Mononuclear cell (primary cell): ENCODE measurements at regions not wholly inside any gene's neighbourhood (a gene's known extent, or its start where the extent isn't known, plus 50 kb on each side); places are given as distances from the start of the nearest gene placed in this dataset.

Experiments used
- H3K27me3 ChIP-seq: 2 replicates; pipeline ENCODE4 v1.6.0; 2011; ENCODE audit warnings: low read length, control low read depth; ENCODE audit not compliant: insufficient read depth
- H3K4me1 ChIP-seq: 2 replicates; pipeline ENCODE4 v1.5.1; 2011; ENCODE audit warnings: mild to moderate bottlenecking, low read length, control low read depth; ENCODE audit not compliant: insufficient read depth
- H3K4me3 ChIP-seq: 2 replicates; pipeline ENCODE4 v1.5.1; 2011; ENCODE audit warnings: mild to moderate bottlenecking, low read length, moderate library complexity
- H3K9me3 ChIP-seq: 2 replicates; pipeline ENCODE4 v1.5.1; 2011; ENCODE audit warnings: low read depth, mild to moderate bottlenecking, control low read depth, low read length

- no peak overlapping the region for H3K4me3 ChIP-seq
- no peaks in the 10 kb centered on the region for H3K9me3 ChIP-seq
- no peaks in the 10 kb centered on the region for H3K4me1 ChIP-seq
- H3K27me3 ChIP-seq = no peaks in the 10 kb centered on the region
Observed at GRCh38 chr22:26977741-26978376, 320.5 kb downstream of the MIAT start.

DNA sequence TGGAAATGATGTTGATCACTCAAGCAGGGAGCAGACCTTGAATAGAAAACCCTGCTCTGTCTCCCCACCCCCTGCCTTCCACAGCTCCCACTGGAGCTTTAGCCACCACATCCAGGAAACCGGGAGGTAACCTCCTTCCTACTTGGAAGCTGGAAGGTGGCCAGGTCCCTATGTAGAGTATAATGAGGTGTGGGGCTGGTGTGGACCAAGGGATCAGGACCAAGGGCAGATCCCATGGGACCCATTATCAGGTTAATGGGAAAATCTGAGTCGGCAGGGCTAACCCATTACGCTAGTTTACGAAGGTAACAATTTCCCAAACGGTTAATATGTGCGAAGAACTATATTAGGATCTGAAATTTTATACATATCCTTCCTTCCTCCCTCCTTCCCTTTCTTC, 321.9 kb downstream of the MIAT start:
- no peak overlapping the region for H3K4me3 ChIP-seq
- no peaks in the 10 kb centered on the region for H3K9me3 ChIP-seq
- no peaks in the 10 kb centered on the region for H3K27me3 ChIP-seq
- H3K4me1 ChIP-seq = no peaks in the 10 kb centered on the region

- H3K27me3 ChIP-seq = no peaks in the 10 kb centered on the region
- no peaks in the 10 kb centered on the region for H3K4me1 ChIP-seq
- H3K9me3 ChIP-seq = no peaks in the 10 kb centered on the region
- no peak overlapping the region for H3K4me3 ChIP-seq
Observed at GRCh38 chr22:26981111-26981510, 323.7 kb downstream of the MIAT start.

DNA sequence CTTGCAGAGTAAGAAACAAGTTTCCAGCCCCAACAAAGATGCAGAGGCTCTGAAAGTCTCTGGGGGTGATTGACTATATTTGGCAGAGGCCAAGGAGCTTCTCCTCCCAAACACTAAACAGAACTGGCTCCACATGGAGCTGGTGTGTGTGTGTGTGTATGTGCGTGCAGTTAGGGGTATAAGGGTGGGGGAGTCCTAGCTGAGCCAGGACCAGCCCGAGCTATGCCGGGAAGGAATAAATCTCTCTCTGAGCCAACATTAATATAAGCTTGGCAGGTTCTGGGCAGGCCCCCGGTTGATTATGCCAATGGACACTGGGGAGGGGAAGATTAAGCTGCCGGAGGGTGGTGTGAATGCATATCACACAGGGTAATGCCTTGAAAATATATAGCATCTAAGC, 324.2 kb downstream of the MIAT start:
- Histone ChIP-seq H3K9me3 (no peaks in the 10 kb centered on the region), H3K4me3 (no peak overlapping the region), H3K4me1 (no peaks in the 10 kb centered on the region), H3K27me3 (no peaks in the 10 kb centered on the region)

GRCh38 chr22:26983311-26983710, 325.9 kb downstream of the MIAT start:
- Histone ChIP-seq H3K9me3 (no peaks in the 10 kb centered on the region), H3K4me1 (no peaks in the 10 kb centered on the region), H3K4me3 (no peak overlapping the region), H3K27me3 (no peaks in the 10 kb centered on the region)

DNA sequence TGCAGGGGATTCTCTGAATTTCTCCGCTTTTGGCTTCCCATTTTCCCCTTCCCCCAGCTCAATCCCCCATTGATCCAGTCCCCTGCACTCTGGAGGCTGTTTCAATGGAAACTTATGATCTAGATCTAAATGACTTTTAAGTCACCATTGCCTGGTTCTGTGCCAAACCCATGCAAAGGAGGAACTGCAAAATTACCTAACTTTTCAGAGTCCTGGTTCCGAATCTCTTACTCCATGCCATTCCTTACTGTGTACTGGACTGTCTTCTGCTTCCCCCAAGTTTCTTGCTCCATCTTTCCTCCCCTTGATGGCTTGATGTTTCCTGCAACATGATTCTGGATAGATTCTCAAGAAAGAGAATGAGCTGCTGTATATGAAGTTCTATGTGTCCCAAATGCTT, 327.8 kb downstream of the MIAT start:
- H3K4me1 ChIP-seq = no peaks in the 10 kb centered on the region
- no peaks in the 10 kb centered on the region for H3K9me3 ChIP-seq
- H3K27me3 ChIP-seq = no peaks in the 10 kb centered on the region

GRCh38 chr22:26985931-26986782, 328.8 kb downstream of the MIAT start:
- H3K4me1 ChIP-seq = no peaks in the 10 kb centered on the region
- H3K27me3 ChIP-seq = no peaks in the 10 kb centered on the region
- H3K4me3 ChIP-seq = no peak overlapping the region
- no peaks in the 10 kb centered on the region for H3K9me3 ChIP-seq

More for the DNA sequence above, 327.8 kb downstream of the MIAT start:
- no peak overlapping the region for H3K4me3 ChIP-seq

DNA sequence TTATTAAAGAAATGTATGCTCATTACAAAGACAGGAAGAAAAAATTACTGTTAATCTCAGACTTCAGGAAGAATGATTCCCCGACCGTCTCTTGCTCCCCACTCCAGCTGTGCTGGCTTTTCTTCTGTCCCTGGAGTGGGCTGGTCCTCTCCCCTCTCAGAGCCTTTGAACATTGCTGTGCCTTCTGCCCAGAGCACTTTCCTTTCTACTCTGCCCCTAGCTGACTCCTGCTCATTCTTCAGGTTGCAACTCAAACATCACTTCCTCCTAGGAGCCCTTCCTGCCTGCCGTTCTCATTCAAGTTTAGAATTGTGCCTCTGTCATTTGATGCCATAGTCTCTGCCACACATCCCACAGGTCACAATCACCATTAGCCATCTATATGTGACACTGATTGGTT, 329.5 kb downstream of the MIAT start:
- no peaks in the 10 kb centered on the region for H3K9me3 ChIP-seq
- no peak overlapping the region for H3K4me3 ChIP-seq
- no peaks in the 10 kb centered on the region for H3K4me1 ChIP-seq
- no peaks in the 10 kb centered on the region for H3K27me3 ChIP-seq

- Histone ChIP-seq H3K9me3 (no peaks in the 10 kb centered on the region), H3K27me3 (no peaks in the 10 kb centered on the region), H3K4me3 (no peak overlapping the region), H3K4me1 (no peaks in the 10 kb centered on the region)
Observed at GRCh38 chr22:26990503-26991189, 333.3 kb downstream of the MIAT start.

DNA sequence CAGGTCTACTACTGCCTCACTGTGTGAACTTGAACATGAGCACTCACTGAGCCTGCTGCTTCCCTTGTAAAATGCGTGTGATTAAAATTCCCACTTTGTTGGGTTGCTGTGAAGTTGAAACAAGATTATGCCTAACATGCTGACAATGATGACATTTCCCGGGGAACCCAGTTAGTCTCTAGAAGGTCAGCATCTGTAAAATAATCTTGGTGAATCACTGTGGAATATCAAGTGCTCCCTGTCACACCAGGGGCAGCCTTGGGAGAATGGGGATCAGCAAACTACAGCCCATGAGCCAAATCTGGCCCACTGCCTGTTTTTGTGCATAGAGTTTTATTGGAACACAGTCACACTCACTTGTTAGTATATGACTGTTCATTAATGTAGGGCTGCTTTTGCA, 335.2 kb downstream of the MIAT start:
- Histone ChIP-seq H3K9me3 (no peaks in the 10 kb centered on the region), H3K4me1 (no peaks in the 10 kb centered on the region), H3K4me3 (no peak overlapping the region), H3K27me3 (no peaks in the 10 kb centered on the region)

DNA sequence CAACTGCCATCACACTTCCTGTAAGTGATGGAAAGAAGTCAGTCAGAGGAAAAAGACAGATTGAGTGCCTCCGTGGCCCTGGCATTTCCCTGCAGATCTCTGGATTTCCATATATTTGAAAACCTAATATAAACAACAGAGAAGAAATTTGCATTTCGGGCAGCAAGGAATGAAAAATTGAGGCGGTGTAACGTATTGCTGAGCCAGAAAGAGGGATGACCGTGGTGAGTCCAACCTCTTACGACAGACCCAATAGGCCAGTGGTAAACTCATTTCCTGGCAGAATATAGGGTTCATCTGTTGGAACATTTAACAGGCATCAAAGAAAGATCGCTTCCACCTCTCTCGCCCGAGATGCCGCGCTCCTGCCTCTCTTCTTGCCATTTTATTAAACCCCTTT, 336.5 kb downstream of the MIAT start:
- no peaks in the 10 kb centered on the region for H3K9me3 ChIP-seq
- no peaks in the 10 kb centered on the region for H3K27me3 ChIP-seq
- no peak overlapping the region for H3K4me3 ChIP-seq
- H3K4me1 ChIP-seq = no peaks in the 10 kb centered on the region

GRCh38 chr22:26994801-26995200, 337.4 kb downstream of the MIAT start:
- Histone ChIP-seq H3K4me1 (no peaks in the 10 kb centered on the region), H3K9me3 (no peaks in the 10 kb centered on the region), H3K27me3 (no peaks in the 10 kb centered on the region), H3K4me3 (no peak overlapping the region)

- no peaks in the 10 kb centered on the region for H3K27me3 ChIP-seq
- no peak overlapping the region for H3K4me3 ChIP-seq
- H3K4me1 ChIP-seq = no peaks in the 10 kb centered on the region
- H3K9me3 ChIP-seq = no peaks in the 10 kb centered on the region
Observed at GRCh38 chr22:26995235-26995634, 337.8 kb downstream of the MIAT start.

- no peak overlapping the region for H3K4me3 ChIP-seq
- H3K9me3 ChIP-seq = no peaks in the 10 kb centered on the region
- no peaks in the 10 kb centered on the region for H3K27me3 ChIP-seq
- no peaks in the 10 kb centered on the region for H3K4me1 ChIP-seq
Observed at GRCh38 chr22:26996154-26996553, 338.8 kb downstream of the MIAT start.

DNA sequence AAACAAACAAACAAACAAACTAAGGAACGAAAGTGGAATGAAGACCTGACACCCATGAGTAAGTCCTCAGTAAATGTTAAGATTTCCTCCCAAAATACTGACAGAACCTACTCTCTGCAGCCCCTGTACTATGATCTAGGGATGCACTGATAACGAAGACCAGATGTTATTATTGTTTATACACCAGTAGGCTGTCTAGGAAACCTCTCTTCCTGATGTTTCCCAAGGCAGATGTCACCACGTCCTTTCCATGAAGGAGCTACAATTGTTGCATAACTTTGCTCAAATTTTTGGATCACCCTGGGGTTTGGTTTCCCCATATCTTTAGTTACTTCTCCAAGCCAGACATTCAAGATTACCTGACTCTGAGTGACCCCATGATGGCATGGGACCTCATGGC, 340.7 kb downstream of the MIAT start:
- no peaks in the 10 kb centered on the region for H3K27me3 ChIP-seq
- H3K4me1 ChIP-seq = no peaks in the 10 kb centered on the region
- no peak overlapping the region for H3K4me3 ChIP-seq
- H3K9me3 ChIP-seq = no peaks in the 10 kb centered on the region
